ENCODE measurements at regions not wholly inside any gene's neighbourhood (a gene's known extent, or its start where the extent isn't known, plus 50 kb on each side); places are given as distances from the start of the nearest gene placed in this dataset.

DNA sequence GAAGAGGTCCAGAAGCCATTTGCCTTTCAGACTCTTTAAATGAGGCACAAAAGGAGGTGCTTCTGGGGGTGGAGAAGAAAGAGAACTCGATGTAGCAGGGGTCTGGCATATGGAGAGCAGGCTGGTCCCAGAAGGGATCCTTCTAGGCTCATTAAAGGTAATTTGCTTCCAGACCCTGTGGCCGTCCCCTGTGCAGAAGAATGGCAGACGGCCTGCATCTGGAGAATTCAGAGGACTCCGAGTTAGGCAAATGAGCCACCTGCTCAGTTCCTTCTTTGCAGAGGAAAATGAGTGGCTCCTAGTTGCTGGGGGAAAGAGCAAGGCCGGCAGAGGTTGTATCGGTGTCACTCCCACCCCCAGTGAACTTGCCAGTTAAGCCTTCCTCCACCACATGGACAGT, 73.8 kb upstream of the FAM180A start:
- ChIA-PET CTCF (no interaction called here), POLR2A (no interaction called here)
- TF ChIP-seq, protein P1, sequence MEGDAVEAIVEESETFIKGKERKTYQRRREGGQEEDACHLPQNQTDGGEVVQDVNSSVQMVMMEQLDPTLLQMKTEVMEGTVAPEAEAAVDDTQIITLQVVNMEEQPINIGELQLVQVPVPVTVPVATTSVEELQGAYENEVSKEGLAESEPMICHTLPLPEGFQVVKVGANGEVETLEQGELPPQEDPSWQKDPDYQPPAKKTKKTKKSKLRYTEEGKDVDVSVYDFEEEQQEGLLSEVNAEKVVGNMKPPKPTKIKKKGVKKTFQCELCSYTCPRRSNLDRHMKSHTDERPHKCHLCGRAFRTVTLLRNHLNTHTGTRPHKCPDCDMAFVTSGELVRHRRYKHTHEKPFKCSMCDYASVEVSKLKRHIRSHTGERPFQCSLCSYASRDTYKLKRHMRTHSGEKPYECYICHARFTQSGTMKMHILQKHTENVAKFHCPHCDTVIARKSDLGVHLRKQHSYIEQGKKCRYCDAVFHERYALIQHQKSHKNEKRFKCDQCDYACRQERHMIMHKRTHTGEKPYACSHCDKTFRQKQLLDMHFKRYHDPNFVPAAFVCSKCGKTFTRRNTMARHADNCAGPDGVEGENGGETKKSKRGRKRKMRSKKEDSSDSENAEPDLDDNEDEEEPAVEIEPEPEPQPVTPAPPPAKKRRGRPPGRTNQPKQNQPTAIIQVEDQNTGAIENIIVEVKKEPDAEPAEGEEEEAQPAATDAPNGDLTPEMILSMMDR (IDR thresholded peaks at IDR 0.05; ENCODE audit: control extremely low read depth, extremely low read depth, low read depth, missing control alignments), result no peak
- DNase-seq (ENCODE audit: extremely low spot score), result no peak

DNA sequence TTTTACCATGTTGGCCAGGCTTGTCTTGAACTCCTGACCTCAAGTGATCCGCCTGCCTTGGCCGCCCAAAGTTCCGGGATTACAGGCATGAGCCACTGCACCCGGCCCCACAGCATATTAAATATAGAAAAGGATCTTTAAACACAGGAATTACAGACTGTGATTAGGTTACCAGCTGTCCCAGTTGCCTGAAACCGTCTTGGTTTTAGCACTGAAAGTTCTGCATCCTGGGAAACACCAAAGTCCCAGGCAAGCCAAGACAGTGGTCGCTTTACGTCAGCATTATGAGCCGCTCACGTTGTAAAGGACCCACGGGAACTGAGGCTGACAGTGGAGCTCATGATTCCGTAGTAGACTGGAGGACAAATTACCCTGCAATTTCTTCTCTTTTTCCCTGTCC, 69.0 kb upstream of the FAM180A start:
- DNase-seq (ENCODE audit: extremely low spot score), result no peak
- ChIA-PET POLR2A (no interaction called here), CTCF (no interaction called here)
- TF ChIP-seq, protein P1 (IDR thresholded peaks at IDR 0.05; ENCODE audit: control extremely low read depth, extremely low read depth, low read depth, missing control alignments), result no peak

DNA sequence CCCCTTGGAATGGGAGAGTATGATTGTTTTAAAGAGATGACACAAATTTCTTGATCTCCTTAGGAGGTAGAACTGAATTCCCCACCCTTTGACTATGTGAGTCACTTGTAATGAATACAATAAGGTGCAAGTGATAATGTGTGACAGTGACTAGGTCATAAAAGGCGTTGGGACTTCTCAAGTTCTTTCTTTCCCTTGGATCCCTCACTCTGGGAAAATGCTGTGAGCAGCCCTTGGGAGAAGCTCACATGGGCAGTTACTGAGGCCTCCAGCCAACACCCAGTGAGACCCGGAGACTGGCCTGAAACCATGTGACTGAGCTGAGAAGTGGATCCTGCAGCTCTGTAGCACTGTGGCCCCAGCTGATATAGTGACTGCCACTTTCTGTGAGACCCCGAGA, 66.4 kb upstream of the FAM180A start:
- DNase-seq (ENCODE audit: extremely low spot score), result no peak
- TF ChIP-seq, protein P1 (IDR thresholded peaks at IDR 0.05; ENCODE audit: control extremely low read depth, extremely low read depth, low read depth, missing control alignments), result no peak
- POLR2A ChIA-PET, result no interaction called here
- CTCF ChIA-PET, result interaction anchor here (0.7 to 1.6 kb wide), 3 partner anchors 14 to 194 kb away, joined by 3 to 6 read pairs (median 5); no protein-coding TSS in a partner anchor

DNA sequence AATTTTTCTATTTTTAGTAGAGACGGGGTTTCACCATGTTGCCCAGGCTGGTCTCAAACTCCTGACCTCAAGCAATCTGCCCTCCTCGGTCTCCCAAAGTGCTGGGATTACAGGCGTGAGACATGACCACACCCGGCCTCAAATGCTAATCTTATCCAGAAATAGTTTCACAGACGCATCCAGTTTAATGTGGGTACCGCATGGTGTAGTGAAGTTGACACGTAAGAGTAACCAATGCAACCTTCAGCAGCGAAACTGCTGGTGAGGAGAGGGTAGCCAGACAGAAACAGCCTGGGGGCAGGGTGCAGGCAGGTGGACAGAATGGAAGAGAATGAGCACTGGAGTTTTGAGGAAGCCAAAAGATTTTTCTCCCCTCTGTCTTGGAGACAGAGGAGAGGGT, 63.5 kb upstream of the FAM180A start:
- POLR2A ChIA-PET, result no interaction called here

DNA sequence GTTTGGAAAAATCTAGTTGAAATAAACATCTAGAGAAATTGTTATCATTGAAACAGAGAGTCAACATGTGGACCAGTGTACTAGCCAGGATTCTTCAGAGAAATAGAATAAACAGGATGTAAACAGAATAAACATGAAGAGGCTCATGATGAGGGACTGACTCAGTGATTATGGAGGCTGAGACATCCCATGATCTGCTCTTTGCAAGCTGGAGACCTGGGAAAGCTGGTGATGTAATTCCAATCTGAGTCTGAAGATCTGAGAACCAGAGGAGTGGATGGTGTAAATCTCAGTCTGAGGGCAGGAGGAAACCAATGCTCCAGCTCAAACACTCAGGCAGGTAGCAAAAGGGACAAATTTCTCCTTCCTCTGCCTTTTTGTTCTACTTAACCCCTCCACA, 62.9 kb upstream of the FAM180A start:
- TF ChIP-seq, protein P1 (IDR thresholded peaks at IDR 0.05; ENCODE audit: control extremely low read depth, extremely low read depth, low read depth, missing control alignments), result no peak
- POLR2A ChIA-PET, result no interaction called here
- CTCF ChIA-PET, result interaction anchor here (0.8 to 1.1 kb wide), 2 partner anchors 18 to 199 kb away, joined by 3 read pairs; no protein-coding TSS in a partner anchor
- DNase-seq (ENCODE audit: extremely low spot score), result no peak

More for the DNA sequence above, 63.5 kb upstream of the FAM180A start:
- TF ChIP-seq, protein P1 (IDR thresholded peaks at IDR 0.05; ENCODE audit: control extremely low read depth, extremely low read depth, low read depth, missing control alignments), result no peak
- no peak for DNase-seq (ENCODE audit: extremely low spot score)
- CTCF ChIA-PET, result interaction anchor here (1.1 kb wide), 1 partner anchor 198 kb away, joined by 3 read pairs; no protein-coding TSS in a partner anchor

DNA sequence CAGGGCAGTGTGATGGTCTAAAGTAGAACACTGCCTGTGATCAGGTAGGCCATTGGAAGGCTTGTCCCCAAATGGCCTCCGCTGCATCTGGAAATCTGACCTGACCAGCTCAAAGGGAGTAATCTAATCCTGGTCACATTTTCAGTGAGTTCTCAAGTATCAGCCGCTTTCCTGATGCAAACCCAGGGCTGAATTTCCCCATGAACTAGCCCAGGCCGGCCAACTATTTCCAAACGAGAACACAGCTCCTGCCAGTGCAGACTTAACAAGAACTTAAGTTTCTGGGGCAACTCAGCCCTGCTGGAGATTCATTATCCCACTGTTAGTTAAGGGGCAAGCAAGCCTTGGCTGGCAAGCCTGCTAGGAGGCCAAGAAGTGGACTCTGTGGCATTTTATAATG, 59.6 kb upstream of the FAM180A start:
- ChIA-PET CTCF (interaction anchor here (1.1 kb wide), 1 partner anchor 34 kb away, joined by 3 read pairs; no protein-coding TSS in a partner anchor), POLR2A (no interaction called here)
- TF ChIP-seq, protein P1 (IDR thresholded peaks at IDR 0.05; ENCODE audit: control extremely low read depth, extremely low read depth, low read depth, missing control alignments), result no peak
- DNase-seq (ENCODE audit: extremely low spot score), result no peak

Measured in GM10248 (cell line).